Endothelial cell of umbilical vein (primary cell): ENCODE measurements at regions not wholly inside any gene's neighbourhood (a gene's known extent, or its start where the extent isn't known, plus 50 kb on each side); places are given as distances from the start of the nearest gene placed in this dataset.

Experiments used
- EZH2 ChIP-seq: IDR thresholded peaks from 2 replicates; pipeline ENCODE4 v1.6.1; 2012; ENCODE audit warnings: borderline replicate concordance, low read depth, mild to moderate bottlenecking, moderate library complexity, low read length, inconsistent platforms; ENCODE audit not compliant: severe bottlenecking
- GATA2 ChIP-seq: IDR thresholded peaks from 2 replicates; pipeline ENCODE4 v1.7.0; 2011; ENCODE audit warnings: low read depth, mild to moderate bottlenecking, moderate library complexity, mixed read lengths, low read length; ENCODE audit not compliant: insufficient read length, insufficient read depth
- JUN ChIP-seq: IDR thresholded peaks from 2 replicates; pipeline ENCODE4 v1.6.1; 2011; ENCODE audit warnings: borderline replicate concordance, low read depth; ENCODE audit not compliant: insufficient read length, insufficient read depth
- MYC ChIP-seq: IDR thresholded peaks from one replicate; pipeline ENCODE4 v1.6.1; 2011; ENCODE audit warnings: mild to moderate bottlenecking, low read depth, low read length
- POLR2A ChIP-seq: IDR thresholded peaks from 2 replicates; pipeline ENCODE4 v1.6.1; 2012; ENCODE audit warnings: low read depth, mild to moderate bottlenecking, control low read depth, low read length
- POLR2AphosphoS5 ChIP-seq: IDR thresholded peaks from 2 replicates; pipeline ENCODE4 v1.6.1; 2012; ENCODE audit warnings: low read depth, mild to moderate bottlenecking, control low read depth, low read length, moderate library complexity; ENCODE audit not compliant: insufficient read depth
- TF ChIP-seq, protein P1 (sequence below), 2 donors: IDR thresholded peaks; 1 replicate in 1 of 2; 2 replicates in 1 of 2; pipeline ENCODE4 v1.5.1; 2011; ENCODE audit warnings: low read length in 2 of 2, mild to moderate bottlenecking in 2 of 2, moderate library complexity in 2 of 2, control low read depth in 1 of 2, inconsistent platforms in 1 of 2, low read depth in 1 of 2; ENCODE audit not compliant: insufficient read depth in 1 of 2; ENCODE audit errors: extremely low read depth in 1 of 2
- TF ChIP-seq, protein P2 (sequence below): IDR thresholded peaks from 2 replicates; pipeline ENCODE4 v1.6.1; 2011; ENCODE audit not compliant: insufficient read depth, insufficient read length

GRCh38 chr7:116364469-116364868, 135.1 kb upstream of the CAV2 start:
- TF ChIP-seq MYC (no peak), POLR2A (no peak), EZH2 (no peak), POLR2AphosphoS5 (no peak), GATA2 (no peak), JUN (no peak)
- TF ChIP-seq, protein P1, sequence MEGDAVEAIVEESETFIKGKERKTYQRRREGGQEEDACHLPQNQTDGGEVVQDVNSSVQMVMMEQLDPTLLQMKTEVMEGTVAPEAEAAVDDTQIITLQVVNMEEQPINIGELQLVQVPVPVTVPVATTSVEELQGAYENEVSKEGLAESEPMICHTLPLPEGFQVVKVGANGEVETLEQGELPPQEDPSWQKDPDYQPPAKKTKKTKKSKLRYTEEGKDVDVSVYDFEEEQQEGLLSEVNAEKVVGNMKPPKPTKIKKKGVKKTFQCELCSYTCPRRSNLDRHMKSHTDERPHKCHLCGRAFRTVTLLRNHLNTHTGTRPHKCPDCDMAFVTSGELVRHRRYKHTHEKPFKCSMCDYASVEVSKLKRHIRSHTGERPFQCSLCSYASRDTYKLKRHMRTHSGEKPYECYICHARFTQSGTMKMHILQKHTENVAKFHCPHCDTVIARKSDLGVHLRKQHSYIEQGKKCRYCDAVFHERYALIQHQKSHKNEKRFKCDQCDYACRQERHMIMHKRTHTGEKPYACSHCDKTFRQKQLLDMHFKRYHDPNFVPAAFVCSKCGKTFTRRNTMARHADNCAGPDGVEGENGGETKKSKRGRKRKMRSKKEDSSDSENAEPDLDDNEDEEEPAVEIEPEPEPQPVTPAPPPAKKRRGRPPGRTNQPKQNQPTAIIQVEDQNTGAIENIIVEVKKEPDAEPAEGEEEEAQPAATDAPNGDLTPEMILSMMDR (IDR thresholded peaks at IDR 0.05; ENCODE audit: extremely low read depth in 1 of 2, insufficient read depth in 1 of 2, low read depth in 1 of 2, low read length in 2 of 2): no peak
- TF ChIP-seq, protein P2, sequence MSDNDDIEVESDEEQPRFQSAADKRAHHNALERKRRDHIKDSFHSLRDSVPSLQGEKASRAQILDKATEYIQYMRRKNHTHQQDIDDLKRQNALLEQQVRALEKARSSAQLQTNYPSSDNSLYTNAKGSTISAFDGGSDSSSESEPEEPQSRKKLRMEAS: no peak
